Omental fat pad (tissue), 3 donors: ENCODE measurements at regions not wholly inside any gene's neighbourhood (a gene's known extent, or its start where the extent isn't known, plus 50 kb on each side); places are given as distances from the start of the nearest gene placed in this dataset.
"Not testable (repeated sequence)": the region's sequence is repeated elsewhere in the genome, so short reads cannot be mapped to it uniquely, and the experiment has no call there.

Experiments
- ATAC-seq: fragments of 150-250 bp; one replicate; pipeline ENCODE4 v1.9.1; 2016; ENCODE audit warnings: mild to moderate bottlenecking, moderate library complexity; ENCODE audit not compliant: low FRiP score
- DNase-seq: peaks from one replicate; pipeline ENCODE4 v3.0.0-alpha.2; 2019; ENCODE audit warnings: low spot score
- TF ChIP-seq, protein P1 (sequence below), 3 donors: fragments of 450-650 bp; IDR thresholded peaks; one replicate each; pipeline ENCODE4 v1.5.1; 2016 to 2017; ENCODE audit warnings: antibody characterized with exemption in 3 of 3, mild to moderate bottlenecking in 3 of 3, moderate library complexity in 2 of 3

- DNase-seq (no peak), ATAC-seq (no peak)
- TF ChIP-seq, protein P1, sequence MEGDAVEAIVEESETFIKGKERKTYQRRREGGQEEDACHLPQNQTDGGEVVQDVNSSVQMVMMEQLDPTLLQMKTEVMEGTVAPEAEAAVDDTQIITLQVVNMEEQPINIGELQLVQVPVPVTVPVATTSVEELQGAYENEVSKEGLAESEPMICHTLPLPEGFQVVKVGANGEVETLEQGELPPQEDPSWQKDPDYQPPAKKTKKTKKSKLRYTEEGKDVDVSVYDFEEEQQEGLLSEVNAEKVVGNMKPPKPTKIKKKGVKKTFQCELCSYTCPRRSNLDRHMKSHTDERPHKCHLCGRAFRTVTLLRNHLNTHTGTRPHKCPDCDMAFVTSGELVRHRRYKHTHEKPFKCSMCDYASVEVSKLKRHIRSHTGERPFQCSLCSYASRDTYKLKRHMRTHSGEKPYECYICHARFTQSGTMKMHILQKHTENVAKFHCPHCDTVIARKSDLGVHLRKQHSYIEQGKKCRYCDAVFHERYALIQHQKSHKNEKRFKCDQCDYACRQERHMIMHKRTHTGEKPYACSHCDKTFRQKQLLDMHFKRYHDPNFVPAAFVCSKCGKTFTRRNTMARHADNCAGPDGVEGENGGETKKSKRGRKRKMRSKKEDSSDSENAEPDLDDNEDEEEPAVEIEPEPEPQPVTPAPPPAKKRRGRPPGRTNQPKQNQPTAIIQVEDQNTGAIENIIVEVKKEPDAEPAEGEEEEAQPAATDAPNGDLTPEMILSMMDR (IDR thresholded peaks at IDR 0.05): no peak
These were observed 153.8 kb downstream of the MRPL39 start for GRCh38 chr21:25453524-25453923.

DNA sequence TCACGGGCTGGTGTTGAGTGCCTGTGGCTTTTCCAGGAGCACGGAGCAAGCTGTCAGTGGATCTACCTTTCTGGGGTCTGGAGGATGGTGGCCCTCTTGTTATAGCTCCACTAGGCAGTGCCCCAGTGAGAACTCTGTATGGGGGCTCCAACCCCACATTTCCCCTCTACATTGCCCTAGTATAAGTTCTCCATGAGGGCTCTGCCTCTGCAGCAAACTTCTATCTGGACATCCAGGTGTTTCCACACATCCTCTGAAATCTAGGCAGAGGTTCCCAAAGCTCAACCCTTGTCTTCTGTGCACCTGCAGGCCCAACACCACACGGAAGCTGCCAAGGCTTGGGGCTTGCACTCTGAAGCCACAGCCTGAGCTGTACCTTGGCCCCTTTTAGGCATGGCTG, 157.3 kb downstream of the MRPL39 start:
- ATAC-seq (no peak), DNase-seq (no peak)
- TF ChIP-seq, protein P1 (IDR thresholded peaks at IDR 0.05): no peak

DNA sequence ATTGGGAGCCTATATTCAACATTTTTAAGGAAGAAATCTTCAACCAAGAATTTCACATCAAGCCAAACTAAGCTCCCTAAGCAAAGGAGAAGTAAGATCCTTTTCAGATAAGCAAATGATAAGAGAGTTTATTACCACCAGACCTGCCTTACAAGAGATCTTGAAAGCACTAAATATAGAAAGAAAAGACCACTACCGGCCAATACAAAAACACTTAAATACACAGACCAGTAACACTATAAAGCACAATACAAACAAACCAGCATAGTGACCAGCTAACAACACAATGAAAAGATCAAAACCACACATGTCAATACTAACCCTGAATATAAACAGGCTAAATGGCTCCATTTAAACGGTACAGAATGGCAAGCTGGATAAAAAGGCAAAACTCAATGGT, 165.4 kb downstream of the MRPL39 start:
- ATAC-seq: no peak
- TF ChIP-seq, protein P1 (IDR thresholded peaks at IDR 0.05): no peak

GRCh38 chr21:25437465-25437864, 169.8 kb downstream of the MRPL39 start:
- not testable (repeated sequence) for DNase-seq, ATAC-seq

More for the DNA sequence above, 165.4 kb downstream of the MRPL39 start:
- no peak for DNase-seq

- DNase-seq (no peak), ATAC-seq (no peak)
- TF ChIP-seq, protein P1 (IDR thresholded peaks at IDR 0.05): no peak
These were observed 178.7 kb downstream of the MRPL39 start for GRCh38 chr21:25428537-25428936.

DNA sequence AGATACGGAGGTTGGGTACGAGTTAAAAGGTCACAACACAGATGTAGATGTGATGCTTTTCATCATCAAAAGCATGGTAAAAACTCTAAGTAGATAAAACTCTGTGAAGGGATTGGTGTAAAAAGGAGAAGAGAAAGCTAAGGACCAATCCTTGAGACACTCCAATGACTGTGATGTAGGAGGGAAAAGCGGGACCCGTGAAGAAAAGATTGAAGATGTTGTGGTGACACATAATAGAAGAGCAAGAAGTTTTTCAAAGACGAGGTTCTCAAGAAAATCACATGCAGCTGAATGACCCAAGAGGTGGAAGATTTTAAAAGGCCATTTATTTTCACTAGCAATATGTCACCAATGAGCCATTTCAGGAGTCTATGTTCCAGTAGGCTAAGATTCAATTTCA, 179.5 kb downstream of the MRPL39 start:
- TF ChIP-seq, protein P1 (IDR thresholded peaks at IDR 0.05): no peak
- no peak for ATAC-seq
- no peak for DNase-seq

GRCh38 chr21:25426580-25426979, 180.7 kb downstream of the MRPL39 start:
- ATAC-seq (no peak), DNase-seq (no peak)
- TF ChIP-seq, protein P1 (IDR thresholded peaks at IDR 0.05): no peak

DNA sequence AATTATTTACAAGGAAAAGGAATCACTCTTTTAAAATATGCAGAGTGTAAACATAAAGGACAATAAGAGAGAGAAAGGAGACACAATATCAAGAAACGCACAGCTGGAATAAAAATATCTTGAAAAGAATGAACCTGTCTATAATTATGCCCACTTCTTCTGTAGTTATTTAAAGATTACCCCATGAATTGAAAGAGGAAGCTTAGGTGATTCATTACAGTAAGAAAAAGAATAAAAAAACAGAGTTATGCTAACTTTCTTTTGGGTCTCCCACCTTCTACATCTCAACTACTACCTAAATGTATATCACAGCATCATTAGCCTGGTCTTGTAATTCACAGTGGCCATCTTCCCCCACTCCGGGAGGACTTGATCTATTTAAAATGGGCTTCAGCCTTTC, 182.1 kb downstream of the MRPL39 start:
- TF ChIP-seq, protein P1 (IDR thresholded peaks at IDR 0.05): no peak
- DNase-seq (no peak), ATAC-seq (no peak)
